ENCODE measurements at regions not wholly inside any gene's neighbourhood (a gene's known extent, or its start where the extent isn't known, plus 50 kb on each side); places are given as distances from the start of the nearest gene placed in this dataset.

GRCh38 chr21:35641271-35642016 is 418.9 kb downstream of the SETD4 start:
- TF ChIP-seq CTCF (IDR thresholded peaks at IDR 0.05; ENCODE audit: low read length) (no peak), EZH2 (optimal IDR thresholded peaks at IDR 0.05; ENCODE audit: low read depth, low read length) (no peak), EZH2phosphoT487 (IDR thresholded peaks at IDR 0.05; ENCODE audit: low read length) (no peak)
